Pons (tissue), 1 donor: ENCODE measurements at regions not wholly inside any gene's neighbourhood (a gene's known extent, or its start where the extent isn't known, plus 50 kb on each side); places are given as distances from the start of the nearest gene placed in this dataset.
"Not testable (repeated sequence)": the region's sequence is repeated elsewhere in the genome, so short reads cannot be mapped to it uniquely, and the experiment has no call there.

Experiments used
- DNase-seq: peaks from one replicate; pipeline ENCODE4 v3.0.0-alpha.2; 2016; ENCODE audit warnings: low spot score

DNA sequence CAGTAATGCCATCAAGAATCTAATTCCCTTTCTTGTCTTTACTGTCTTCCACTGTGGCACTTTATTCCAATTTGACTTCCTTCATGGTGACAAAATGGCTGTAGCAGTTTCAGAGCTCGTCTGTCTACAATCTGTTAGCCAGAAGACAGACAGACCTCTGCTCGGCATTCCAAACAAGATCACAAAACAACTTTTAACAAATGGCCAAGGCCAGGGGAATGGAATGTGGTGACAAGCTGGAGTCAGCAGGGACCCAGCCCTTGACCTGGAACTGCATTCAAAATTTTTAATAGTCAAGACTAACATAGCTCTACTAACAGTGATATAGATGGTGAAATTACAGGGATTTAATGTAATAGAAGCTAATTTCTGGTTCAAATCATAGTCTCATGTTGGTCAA is 637.2 kb downstream of the ETS1 start:
- no peak for DNase-seq

- no peak for DNase-seq
Observed at GRCh38 chr11:127943763-127944162, 643.6 kb downstream of the ETS1 start.

DNA sequence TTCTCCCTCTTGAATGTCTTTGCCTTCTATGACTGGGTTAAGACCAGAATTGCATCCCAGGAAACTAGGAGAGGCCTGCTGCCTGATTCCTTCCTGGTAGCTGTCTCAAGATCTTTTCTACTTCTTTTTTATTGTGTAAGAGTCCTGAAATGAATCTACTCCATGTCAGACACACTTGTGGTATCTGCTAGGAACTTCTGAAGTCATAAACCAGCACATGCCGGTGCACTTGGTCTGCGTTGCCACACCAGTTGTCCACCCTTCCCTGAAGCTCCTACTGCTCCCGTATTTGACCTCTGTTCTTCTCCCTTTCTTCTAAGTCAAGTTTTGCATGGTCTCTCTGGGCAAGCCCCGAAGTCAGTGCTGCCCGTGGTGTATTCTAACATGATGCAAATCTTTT is 644.2 kb downstream of the ETS1 start:
- no peak for DNase-seq

DNA sequence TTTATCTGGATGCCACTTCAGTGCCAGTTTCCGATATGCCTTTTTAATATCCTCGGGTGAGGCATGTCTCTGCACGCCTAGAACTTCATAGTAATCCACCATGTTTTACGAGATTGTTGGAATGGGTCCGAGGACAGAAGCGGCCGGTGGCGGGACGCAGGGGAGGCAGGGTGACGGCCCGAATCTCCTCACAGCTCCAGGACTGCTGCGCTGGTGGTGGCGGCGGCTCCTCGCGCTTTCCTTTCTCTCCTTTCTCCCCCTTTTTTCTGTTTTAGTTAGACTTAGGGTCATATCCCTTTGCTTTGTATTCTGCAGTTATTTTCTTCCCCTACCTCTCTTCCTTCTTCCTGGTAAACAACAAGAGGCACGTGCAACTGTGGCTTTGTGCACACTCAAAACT is 645.8 kb downstream of the ETS1 start:
- not testable (repeated sequence) for DNase-seq

- no peak for DNase-seq
Observed at GRCh38 chr11:127939000-127939399, 648.4 kb downstream of the ETS1 start.

- no peak for DNase-seq
Observed at GRCh38 chr11:127935081-127935480, 652.3 kb downstream of the ETS1 start.

DNA sequence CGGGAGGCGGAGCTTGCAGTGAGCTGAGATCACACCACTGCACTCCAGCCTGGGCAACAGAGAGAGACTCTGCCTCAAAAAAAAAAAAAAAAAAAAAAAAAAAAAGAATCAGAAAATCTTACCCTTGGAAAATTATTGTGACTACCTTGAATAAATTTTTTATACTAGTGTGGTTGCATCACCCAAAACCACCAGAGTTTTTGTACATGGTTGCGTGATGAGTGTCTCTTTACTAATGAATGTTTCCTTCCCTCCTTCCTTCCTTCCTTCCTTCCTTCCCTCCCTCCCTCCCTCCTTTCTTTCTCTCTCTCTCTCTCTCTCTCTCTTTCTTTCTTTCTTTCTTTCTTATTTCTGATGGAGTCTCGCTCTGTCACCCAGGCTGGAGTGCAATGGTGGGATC is 653.4 kb downstream of the ETS1 start:
- DNase-seq, result not testable (repeated sequence)

- no peak for DNase-seq
Observed at GRCh38 chr11:127931803-127932202, 655.6 kb downstream of the ETS1 start.

GRCh38 chr11:127926721-127927120 is 660.6 kb downstream of the ETS1 start:
- DNase-seq, result no peak

DNA sequence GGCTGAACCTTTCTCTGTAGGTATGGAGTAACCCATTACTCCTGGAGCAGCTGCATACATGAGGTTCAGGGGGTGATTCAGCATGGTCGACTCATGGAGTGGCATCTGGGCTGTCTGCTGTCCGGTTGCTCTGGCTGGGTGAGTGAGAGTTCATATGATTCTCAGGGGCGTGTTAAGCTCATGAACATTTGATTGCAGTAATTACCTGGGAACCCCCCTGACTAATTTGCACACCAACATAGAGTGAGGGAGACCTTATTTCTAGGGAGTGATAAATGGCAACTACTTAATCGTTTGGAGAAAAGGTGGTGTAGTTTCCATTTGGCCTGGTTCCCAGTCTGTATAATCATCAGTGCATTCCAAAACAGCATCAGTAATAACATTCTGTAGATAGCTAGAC is 661.9 kb downstream of the ETS1 start:
- no peak for DNase-seq

DNA sequence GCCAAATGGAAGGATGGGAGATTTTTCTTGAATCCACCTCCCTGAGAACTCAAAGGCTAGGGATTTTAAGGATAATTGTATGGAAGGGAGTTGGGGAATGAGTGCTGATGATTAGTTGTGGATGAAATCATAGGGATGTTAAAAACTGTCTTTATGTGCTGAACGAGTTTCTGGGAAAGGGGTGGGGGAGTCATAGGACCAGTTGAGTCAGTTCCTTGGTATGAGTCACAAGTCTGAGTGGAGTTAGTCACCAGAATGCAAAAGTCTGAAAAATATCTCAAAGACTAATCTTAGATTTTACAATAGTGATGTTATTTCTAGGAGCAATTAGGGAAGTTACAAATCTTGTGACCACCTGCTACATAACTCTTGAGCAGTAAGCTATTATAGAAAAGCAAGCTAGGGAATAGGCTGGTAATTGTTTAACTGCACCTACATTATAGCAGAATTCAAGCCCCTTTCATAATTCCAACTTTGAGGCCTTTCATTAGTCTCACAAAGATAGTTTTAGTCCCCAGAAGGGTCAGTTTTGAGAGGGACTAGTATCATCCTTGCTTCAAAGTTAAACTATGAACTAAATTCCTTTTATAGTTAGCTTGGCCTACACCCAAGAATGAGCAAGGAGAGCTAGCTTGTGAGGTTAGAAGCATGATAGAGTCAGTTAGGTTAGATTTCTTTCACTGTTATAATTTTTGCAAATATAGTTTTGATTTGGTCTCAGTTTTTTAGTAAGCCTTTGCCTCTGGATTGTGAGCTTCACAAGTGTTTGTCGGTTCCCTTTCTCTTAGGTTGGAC is 668.0 kb downstream of the ETS1 start:
- DNase-seq, result no peak

- no peak for DNase-seq
Observed at GRCh38 chr11:127902382-127902781, 685.0 kb downstream of the ETS1 start.

DNA sequence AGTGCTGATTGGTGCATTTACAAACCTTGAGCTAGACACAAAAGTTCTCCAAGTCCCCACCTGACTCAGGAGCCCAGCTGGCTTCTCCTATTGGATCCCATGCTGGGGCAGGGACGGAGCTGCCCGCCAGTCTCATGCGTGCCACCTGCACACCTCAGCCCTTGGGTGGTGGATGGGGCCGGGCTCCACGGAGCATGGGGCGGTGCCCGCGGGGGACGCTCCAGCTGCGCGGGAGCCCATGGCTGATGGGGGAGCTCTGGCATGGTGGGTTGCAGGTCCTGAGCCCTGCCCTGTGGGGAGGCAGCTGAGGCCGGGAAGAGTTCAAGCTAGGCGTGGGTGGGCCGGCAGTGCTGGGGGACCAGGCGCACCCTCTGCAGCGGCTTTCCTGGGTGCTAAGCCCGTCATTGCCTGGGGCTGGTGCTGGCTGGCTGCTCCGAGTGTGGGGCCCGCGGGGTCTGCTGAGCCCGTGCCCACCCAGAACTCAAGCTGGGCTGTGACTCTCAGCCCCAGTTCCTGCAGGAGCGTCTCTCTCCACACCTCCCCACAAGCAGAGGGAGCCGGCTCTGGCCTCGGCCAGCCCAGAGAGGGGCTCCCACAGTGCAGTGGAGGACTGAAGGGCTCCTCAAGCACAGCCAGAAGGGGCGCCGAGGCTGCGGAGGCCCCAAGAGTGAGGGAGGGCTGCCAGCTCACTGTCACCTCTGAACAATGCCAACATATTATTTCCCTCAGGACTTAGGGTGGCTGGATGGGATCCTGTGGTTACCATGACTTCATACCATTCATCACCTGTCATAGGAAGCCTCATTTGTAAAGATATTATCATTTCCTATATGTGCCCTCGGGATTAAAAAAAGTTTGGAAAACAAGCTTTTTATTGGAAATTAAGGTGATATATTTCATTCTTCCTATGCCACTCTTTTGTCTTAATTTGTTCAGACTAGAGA is 688.7 kb downstream of the ETS1 start:
- no peak for DNase-seq

DNA sequence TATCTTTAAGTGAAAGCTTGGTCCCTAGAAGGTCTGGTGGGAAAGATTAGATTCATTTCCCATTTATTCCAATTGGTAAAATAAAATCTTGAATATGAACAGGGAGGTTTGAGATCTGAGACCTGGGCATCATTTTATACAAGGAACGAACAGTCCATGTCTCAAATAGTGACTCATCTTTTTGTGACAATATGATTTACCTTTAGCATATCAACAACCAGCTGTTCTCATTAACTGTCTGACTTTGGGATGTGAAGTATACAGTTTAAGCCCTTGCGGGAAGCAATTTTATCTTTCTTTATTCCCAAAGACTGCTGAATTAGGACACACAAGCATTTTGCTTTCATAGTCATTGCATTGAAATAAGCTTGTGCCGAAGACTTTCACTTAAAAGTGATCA is 691.6 kb downstream of the ETS1 start:
- DNase-seq, result peak; percentile 5

DNA sequence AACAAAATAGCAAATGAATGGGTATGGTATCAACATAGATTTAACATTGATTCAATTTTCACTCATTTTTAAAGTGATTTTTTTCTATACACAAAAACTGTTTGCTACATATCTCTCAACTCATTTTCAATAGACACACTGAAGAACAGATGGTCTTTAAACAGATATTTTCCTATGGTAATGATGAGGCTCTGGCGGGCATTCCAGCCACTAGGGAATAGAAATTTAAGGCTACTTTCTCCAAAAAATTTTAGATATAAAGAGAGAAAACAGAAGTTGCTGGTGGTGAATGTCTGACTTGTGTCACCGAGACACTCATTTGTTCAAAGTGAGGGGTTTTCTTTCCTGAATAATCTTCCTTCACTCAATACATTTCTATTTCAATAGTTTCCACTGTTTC is 693.0 kb downstream of the ETS1 start:
- no peak for DNase-seq

GRCh38 chr11:127890030-127890615 is 697.2 kb downstream of the ETS1 start:
- no peak for DNase-seq

DNA sequence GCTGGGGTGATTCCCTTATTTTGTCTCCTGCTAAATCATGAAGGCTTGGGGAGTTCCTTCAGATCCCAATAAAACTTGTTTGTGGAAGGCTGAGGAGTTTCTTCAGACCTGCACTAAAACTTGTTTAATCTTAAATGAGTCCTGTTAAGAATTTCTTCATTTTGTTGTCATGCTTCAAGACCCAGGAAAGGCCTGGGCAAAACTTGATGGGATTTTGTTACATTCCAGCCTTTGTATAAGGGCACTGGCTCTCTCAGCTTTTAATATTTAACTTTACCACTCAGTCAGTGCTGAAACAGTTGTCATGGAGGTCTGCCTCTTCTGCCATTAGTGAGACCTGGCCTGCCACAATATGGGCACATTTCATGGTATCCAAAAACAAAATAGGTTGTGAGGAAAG is 699.0 kb downstream of the ETS1 start:
- no peak for DNase-seq

- DNase-seq, result no peak
Observed at GRCh38 chr11:127875131-127875530, 712.2 kb downstream of the ETS1 start.

DNA sequence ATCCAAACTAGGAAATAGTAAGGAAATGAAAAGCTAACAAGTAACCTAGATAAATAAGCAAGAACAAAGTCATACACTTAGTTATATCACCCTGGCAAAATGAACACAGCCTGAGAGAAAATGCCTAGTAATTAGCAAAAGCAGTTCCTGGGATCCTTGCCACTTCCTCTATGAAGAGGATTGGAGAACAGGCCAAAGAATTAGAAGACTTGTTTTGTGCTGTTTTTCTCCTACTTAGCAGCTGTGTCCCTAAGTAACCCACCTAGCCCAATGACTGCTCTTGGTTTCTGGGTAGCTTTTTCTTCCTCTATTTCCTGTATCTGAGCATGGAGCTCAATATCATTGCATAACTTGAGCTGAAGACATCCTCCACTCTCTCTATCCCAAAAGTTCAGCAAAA is 713.9 kb downstream of the ETS1 start:
- peak; percentile 2 for DNase-seq

DNA sequence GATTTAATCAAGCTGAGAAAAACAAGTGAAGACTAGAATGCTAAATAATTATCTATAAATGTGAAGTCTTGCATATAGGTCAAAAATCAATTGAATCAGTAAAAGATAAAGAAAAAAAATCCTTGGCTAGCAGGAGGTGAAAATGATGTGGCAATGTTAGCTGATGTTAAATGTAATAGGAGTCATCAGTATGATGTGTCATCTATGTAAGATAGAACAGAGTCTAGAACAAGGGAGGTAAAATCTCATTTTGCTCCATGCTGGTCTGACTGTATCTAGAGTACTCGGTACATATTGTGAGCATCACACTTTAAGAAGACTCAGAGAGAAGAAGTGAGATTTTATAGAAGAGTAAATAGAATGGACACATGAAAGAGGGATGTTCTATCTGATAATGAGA is 721.2 kb downstream of the ETS1 start:
- DNase-seq, result no peak

GRCh38 chr11:127864861-127865260 is 722.5 kb downstream of the ETS1 start:
- no peak for DNase-seq

DNA sequence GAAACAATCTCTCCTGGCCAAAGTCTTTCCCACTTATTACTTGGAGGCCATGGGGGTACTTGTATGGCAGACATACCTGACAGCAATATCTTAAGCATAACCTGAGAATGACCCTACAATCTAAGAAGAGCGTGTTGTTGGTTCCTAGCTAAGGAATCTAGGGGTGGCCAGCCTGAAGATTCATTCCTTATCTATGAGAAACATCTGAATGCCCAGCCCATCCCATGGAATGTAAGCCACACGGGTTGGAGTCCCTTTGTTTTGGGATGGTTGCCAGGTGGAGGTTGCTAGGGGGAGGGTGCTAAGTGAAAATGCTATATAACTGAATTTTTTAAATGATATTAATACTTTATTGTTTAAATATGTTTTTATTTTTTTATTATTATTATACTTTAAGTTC is 725.0 kb downstream of the ETS1 start:
- no peak for DNase-seq

- no peak for DNase-seq
Observed at GRCh38 chr11:127859941-127860354, 727.4 kb downstream of the ETS1 start.
